WERI-Rb-1 (cell line): ENCODE measurements at regions not wholly inside any gene's neighbourhood (a gene's known extent, or its start where the extent isn't known, plus 50 kb on each side); places are given as distances from the start of the nearest gene placed in this dataset.

Experiments
- DNase-seq: peaks from one replicate; pipeline ENCODE4 v3.0.0-alpha.2; 2020
- H3K27ac ChIP-seq: fragments of 250-450 bp; sonication (Bioruptor Pico); 2 replicates; pipeline ENCODE4 v1.5.1; 2020; ENCODE audit warnings: mild to moderate bottlenecking, moderate library complexity
- H3K27me3 ChIP-seq: fragments of 250-450 bp; sonication (Bioruptor Pico); 2 replicates; pipeline ENCODE4 v1.5.1; 2021; ENCODE audit warnings: mild to moderate bottlenecking, low read depth, moderate library complexity; ENCODE audit not compliant: insufficient read depth, severe bottlenecking
- H3K36me3 ChIP-seq: fragments of 250-450 bp; sonication (Bioruptor Pico); 2 replicates; pipeline ENCODE4 v1.5.1; 2020; ENCODE audit warnings: mild to moderate bottlenecking, moderate library complexity
- H3K4me3 ChIP-seq: 2 replicates; pipeline ENCODE4 v1.5.1; 2011; ENCODE audit warnings: low read depth, mild to moderate bottlenecking, control low read depth, low read length
- H3K9me3 ChIP-seq: fragments of 250-450 bp; sonication (Bioruptor Pico); 2 replicates; pipeline ENCODE4 v1.5.1; 2021; ENCODE audit warnings: mild to moderate bottlenecking, moderate library complexity; ENCODE audit not compliant: severe bottlenecking
- TF ChIP-seq, protein P1 (sequence below): IDR thresholded peaks from 2 replicates; pipeline ENCODE4 v1.5.1; 2011; ENCODE audit warnings: low read depth, mild to moderate bottlenecking, control low read depth, inconsistent platforms, low read length

DNA sequence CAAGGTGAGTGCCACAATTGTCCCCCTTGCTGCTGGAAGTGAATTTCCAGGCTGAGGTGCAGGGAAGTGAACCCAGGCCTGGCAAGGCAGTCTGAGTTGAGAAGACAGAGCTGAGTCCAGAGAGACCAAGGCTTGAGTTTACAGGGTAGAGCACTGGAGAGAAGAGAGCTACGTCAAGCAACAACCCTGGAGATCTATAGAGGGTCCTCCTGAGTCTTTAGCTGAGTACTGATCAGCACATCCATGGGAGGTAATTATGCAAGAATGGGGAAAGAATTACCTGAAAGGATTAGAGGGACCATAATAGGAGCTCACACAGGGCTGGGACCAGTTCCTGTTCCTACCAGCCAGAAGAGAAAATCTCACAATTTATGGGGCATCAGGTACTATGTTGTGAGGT is 190.7 kb downstream of the NEDD1 start:
- H3K4me3 ChIP-seq: no peak overlapping the region
- DNase-seq: no peak
- no peak overlapping the region for H3K27ac ChIP-seq
- H3K27me3 ChIP-seq: peaks cover 4% of the 10 kb centered on the region
- no peaks in the 10 kb centered on the region for H3K36me3 ChIP-seq
- no peaks in the 10 kb centered on the region for H3K9me3 ChIP-seq
- TF ChIP-seq, protein P1, sequence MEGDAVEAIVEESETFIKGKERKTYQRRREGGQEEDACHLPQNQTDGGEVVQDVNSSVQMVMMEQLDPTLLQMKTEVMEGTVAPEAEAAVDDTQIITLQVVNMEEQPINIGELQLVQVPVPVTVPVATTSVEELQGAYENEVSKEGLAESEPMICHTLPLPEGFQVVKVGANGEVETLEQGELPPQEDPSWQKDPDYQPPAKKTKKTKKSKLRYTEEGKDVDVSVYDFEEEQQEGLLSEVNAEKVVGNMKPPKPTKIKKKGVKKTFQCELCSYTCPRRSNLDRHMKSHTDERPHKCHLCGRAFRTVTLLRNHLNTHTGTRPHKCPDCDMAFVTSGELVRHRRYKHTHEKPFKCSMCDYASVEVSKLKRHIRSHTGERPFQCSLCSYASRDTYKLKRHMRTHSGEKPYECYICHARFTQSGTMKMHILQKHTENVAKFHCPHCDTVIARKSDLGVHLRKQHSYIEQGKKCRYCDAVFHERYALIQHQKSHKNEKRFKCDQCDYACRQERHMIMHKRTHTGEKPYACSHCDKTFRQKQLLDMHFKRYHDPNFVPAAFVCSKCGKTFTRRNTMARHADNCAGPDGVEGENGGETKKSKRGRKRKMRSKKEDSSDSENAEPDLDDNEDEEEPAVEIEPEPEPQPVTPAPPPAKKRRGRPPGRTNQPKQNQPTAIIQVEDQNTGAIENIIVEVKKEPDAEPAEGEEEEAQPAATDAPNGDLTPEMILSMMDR: no peak

DNA sequence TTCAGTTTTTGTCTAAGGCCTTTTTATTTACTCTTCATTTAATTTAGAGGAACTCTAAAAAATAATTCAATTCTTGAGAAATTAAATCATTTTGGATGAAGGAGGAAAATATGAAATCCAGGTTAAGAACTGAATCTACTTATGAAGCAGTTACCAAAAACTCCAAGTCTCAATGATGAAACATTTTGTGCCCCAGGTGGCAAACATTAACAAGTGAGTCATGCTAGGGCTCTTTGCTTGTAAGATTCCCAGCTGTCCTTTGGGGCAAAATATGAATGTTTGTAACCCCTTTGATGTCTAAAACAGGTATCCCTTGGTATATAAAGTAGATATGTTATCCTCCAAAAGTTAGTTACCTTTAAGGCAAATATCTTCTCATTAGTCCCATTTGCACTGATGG is 202.4 kb downstream of the NEDD1 start:
- H3K27ac ChIP-seq: no peak overlapping the region
- H3K9me3 ChIP-seq: no peaks in the 10 kb centered on the region
- DNase-seq: no peak
- H3K4me3 ChIP-seq: no peak overlapping the region
- TF ChIP-seq, protein P1: no peak
- peaks cover 3% of the 10 kb centered on the region for H3K27me3 ChIP-seq
- no peaks in the 10 kb centered on the region for H3K36me3 ChIP-seq

DNA sequence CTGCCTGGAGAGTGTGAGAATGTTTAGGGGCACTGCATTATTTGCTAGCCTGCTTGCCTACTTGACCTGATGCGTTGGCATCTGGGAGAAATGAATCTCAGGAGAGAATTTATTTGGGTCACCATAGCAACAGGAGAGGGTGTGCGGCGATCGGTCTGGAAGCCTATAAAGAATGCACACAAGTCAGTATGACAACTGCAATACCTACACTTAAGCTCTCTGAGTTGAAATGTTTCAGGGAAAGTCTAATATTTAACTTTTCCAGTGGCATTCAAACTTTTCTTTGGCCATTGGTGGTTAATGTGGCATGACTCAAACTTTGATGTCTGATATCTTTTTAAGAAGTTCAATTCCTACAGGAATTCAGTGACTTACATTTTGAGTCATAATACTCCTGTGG is 205.1 kb downstream of the NEDD1 start:
- Histone ChIP-seq H3K9me3 (no peaks in the 10 kb centered on the region), H3K27me3 (peaks cover 3% of the 10 kb centered on the region), H3K4me3 (no peak overlapping the region), H3K27ac (no peak overlapping the region), H3K36me3 (no peaks in the 10 kb centered on the region)
- TF ChIP-seq, protein P1: no peak
- DNase-seq: no peak

DNA sequence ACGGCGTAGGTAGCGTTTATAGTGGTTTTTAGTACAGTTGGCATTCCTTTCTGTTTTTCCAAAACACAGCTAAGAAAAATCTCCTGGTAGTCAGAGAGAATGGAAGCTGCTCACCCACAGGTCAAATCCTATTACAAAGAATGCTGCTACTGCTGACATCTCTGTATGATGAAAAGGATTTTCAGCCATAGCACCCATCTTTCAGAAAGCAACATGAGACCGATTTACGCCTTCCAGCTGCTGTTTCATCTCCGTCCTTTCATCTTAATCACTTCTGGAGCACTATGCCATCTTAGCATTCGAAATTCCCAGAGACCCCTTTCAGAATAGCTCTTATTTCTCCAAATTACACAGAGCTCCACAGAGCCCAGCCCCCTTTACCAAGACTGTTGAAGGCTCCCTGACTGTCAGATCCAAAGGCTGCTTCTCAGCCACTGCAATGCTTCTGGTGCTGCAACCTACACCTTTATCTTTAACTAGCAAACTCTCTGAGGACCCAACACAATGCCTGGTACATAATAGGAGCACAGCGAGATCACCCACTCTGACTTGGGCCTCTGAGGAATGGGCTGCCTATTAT is 211.8 kb downstream of the NEDD1 start:
- no peaks in the 10 kb centered on the region for H3K27me3 ChIP-seq
- H3K9me3 ChIP-seq: no peaks in the 10 kb centered on the region
- TF ChIP-seq, protein P1: no peak
- no peak overlapping the region for H3K4me3 ChIP-seq
- no peak for DNase-seq
- no peak overlapping the region for H3K27ac ChIP-seq
- H3K36me3 ChIP-seq: no peaks in the 10 kb centered on the region

DNA sequence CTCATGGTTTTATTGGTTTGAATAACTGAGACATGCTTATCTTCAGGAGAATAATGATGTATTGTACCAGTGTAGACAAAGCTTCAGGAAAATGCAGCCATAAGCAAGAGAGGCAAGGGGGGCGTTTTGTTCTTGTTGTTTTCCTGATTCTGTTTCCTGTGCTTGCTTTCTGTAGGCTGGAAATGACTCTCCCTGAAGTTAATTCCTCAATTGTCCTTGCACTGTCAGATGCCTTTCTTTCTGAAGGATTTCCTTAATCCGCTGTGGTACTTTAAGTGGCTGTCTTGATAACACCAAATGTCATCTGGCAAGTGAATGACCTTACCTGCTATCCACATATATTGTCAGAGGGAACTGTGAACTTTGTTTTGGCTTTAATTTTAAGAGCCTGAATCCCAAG is 220.0 kb downstream of the NEDD1 start:
- H3K36me3 ChIP-seq: no peaks in the 10 kb centered on the region
- H3K4me3 ChIP-seq: no peak overlapping the region
- DNase-seq: no peak
- peaks cover 2% of the 10 kb centered on the region for H3K27me3 ChIP-seq
- H3K27ac ChIP-seq: no peak overlapping the region
- TF ChIP-seq, protein P1: no peak
- no peaks in the 10 kb centered on the region for H3K9me3 ChIP-seq
